GM21515 (cell line): ENCODE measurements at regions not wholly inside any gene's neighbourhood (a gene's known extent, or its start where the extent isn't known, plus 50 kb on each side); places are given as distances from the start of the nearest gene placed in this dataset.
"Not testable (repeated sequence)": the region's sequence is repeated elsewhere in the genome, so short reads cannot be mapped to it uniquely, and the experiment has no call there.

Experiments
- ATAC-seq: cut with Tn5 transposase; IDR thresholded peaks from one replicate; pipeline ENCODE4 v1.9.1; 2021; ENCODE audit not compliant: unreplicated experiment

DNA sequence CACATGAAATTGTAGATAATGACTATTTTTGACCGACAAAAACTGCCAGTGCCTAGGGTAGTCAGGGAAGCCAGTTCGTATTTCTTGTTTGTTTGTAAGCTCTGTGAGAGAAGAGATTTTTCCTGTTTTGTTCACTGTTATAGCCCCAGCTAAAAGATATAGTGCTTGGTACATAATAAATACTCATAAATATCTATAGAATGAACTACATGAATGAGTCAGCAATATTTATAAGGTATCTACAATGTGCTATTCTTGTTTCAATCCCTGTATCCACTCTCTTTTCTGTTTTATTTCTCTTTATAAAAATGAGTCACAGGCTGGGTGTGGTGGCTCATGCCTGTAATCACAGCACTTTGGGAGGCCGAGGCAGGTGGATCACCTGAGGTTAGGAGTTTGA lies 275.6 kb upstream of the FANCL start:
- no peak for ATAC-seq

DNA sequence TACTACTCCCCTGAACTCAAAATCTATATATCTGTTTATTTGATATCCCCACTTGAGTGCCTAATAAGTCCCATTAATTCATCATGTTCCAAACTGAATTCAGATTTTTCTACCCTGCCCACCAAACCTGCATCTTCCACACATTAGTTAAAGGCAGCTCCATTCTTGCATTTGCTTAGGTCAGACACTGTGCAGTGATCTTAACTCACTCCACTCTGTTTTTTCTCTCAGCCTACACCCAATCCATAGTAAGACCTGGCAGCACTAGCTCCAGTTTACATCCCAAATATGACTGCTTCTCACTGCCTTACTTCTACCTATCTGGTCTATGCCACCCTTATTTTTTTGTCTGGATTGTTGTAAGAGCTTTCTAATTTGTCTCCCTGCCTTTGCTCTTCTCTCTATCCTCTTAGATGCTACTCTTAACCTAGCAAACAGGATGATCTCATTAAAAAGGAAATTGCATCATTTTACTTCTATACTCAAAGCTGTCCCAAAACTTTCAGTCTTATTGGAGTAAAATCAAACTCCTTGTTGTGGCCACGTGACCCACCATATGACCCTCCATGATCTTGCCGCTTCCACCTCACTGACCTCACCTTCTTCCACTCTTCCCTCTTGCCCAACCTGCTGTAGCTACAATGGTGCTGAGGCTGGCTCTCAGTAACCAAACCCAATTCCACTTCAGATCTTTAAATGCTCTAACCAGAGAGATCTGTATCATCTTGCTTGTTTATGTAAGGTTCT lies 274.9 kb upstream of the FANCL start:
- ATAC-seq, result no peak

DNA sequence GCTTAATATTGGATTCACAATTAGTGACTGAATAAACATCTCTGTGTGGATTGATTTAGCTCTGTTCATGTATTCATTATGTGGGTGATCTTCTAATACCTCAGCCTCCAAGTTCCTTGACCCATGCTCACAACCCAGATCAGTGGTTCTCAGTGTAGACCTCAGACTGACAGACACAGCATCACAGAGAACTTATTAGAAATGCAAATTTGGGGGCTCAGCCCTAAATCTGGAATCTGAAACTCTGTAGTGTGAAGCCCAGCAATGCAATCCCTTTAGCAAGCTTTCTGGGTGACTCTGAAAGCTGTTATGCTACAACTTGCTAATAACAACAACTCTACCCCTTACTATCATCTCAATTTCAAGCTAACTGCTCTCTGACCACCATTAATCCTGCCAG lies 273.1 kb upstream of the FANCL start:
- ATAC-seq, result peak; percentile 82

DNA sequence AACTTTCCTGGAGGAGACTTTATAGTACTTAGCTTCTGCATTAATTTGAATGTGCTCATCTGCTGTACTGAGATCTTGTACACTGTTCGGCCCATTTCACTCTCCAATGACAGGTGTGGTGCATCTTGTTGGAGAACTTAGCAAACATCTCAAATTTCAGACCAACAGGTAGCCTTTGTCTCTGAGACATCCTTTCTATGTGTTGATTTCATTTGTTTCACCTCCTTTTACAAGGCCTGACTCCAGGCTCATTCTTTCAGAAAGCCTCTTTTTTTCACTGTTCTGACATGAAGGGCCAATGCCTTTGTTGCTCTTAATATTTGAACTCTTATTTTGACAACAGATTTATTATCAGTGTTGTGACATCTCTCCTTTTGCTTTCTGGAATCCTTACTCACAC lies 271.8 kb upstream of the FANCL start:
- no peak for ATAC-seq

DNA sequence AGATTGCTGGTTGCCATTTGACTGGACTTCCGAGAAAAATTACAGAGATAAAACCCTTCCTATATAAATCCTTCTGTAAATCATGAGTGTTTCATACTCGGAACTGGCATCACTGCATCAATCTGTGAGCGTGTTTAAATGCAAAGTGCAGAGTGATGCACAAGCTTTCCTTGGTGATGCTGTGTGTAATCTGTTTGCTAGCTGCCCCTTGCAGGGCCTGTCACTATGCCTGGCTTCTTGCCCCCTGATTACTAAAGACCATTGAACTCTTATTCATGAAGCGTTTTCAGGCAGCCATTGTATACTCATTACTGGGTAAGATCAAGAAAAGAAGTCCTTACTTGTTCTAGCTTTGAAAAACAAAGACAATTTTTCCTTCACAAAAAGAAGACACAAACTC lies 266.9 kb upstream of the FANCL start:
- ATAC-seq, result no peak

DNA sequence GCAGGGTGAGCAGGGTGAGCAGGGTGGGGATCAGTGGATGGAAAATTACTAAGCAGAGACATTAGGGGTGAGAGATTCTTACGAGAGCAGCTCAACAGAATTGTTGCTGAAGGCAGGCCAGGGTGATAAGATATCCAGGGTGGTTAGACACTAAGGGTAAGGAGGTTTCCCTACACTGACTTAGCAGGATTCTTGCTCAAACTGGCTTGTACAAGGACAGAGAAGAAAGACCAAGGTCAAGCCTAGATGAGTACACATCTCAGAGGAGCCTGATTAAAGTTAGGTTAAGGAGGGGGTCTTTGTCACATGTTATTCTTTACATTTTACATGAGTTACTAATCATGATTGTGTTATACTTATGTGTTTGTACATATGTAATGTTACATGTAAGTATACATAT lies 262.8 kb upstream of the FANCL start:
- ATAC-seq, result no peak

DNA sequence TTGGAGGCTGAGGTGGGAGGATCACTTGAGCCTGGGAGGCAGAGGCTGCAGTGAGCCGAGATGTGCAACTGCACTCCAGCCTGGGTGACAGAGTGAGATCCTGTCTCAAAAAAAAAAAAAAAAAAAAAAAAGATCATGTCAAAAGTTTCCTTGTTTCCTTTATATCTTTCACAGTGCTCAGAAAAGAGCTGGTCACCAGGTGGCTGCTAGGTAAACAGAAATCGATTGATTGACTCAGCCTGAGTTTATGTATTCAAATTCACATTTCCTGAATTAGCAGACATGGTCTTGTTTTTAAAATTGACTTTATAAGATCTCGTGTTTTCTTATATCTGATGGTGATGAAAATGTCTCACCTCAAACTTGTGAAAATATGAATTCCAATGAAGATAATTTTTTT lies 261.8 kb upstream of the FANCL start:
- no peak for ATAC-seq

DNA sequence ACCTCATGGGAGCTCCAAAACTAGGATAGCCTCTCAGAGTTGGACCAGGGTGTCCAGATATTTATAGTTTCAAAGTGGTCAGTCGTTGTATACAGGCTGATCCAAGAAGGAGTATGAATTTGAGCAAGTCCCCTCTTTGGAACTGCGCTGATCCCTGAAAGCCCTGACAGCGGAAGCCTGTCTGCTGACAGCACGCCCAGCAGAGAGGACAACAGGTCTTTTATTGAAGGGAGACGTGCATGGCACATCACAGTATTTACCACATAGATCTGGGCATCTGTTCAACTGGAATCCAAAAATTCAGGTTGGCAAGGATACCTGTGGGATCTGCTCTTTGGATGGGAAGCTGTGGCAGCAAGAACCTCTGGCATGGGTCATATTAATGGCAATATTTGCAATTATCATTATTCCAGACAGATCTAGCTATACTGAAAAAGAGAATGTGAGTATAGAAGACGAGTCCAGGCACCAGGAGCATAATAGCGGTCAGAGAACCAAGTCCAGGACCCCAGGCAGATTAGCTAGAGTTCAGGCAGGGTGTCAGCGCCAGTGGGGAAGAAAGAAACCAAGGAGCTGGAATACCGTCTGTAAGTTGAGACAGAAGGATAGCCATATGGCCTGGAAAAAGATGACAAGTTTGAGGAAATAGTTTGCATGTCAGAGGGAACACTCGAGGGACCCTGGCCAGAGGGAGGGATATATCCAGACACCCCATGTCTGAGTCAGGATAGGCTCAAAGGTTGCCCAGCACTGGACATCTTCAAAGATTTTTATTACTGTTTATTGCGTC lies 260.4 kb upstream of the FANCL start:
- ATAC-seq, result no peak

DNA sequence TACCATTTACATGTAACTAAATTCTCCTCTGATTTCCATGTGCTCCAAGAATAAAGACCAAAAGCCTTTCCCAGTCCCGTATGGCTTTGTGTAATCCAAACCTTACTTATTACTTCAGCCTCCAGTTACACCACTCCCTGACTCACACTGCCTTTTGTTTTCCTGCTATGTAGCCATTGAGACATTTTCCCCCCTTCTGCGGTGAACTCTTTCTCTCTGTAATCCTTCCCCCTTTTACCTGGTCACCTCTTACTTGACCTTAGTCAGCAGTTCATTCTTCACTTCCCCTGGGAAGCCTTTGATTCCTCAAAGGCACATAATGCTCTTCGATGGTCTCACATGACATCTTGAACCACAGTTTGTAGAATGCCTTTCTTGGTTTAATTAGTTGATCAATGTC lies 256.0 kb upstream of the FANCL start:
- no peak for ATAC-seq

DNA sequence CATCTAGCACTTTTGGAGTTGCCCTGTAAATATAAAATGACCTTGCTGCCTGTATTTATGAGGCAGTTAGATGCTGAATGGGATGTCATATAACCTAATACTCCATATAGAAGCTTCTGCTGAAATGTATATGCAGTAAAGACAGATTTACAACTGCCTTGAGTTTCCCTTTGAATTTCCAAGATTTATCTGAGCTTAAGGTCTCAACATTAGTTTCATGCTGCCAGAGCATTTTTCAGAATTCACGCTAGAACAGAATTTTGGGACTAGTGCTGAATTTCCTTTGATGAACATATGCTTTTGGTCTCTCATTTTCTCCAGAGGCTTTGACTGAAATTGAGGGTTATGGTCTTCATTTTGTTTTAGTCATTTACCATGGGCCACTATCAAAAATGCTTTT lies 254.7 kb upstream of the FANCL start:
- ATAC-seq, result no peak

DNA sequence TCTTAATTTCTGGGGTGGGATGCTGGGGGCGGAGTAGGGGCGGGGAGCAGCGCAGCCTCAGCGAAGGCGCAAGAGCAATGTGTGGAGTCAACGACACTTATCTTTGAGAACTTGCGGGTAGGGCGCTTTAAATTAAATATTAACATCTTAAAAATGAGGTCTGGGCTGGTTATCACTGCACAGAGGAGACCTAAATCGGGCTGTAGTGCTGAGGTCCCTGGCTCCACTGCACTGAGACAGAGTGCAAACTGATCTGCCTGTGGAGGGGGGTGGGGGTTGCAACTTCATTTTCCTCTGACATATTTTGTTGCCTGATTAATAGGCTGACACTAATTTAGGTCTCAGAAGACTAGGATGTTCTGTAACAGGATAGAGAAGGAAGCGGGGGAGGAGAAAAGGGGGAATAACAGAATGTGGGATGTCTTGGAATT lies 253.0 kb upstream of the FANCL start:
- no peak for ATAC-seq

DNA sequence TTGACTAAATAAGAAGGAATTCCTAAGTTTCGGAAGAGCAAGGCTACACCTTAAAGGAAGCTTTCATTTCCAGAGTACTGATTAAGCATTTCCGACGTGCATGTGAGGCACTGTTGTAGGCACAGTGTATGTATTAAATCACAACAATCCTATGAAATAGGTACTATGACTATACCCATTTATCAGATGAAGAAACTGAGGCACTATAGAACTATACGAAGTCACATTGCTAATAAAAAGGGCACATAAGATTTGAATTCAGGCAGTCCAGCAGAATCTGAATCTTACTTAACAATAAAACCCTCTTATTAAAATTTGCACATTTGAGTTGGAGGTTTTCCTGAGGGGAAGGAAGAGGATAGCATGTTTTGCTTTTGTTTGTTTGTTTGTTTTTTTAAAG lies 243.5 kb upstream of the FANCL start:
- no peak for ATAC-seq

DNA sequence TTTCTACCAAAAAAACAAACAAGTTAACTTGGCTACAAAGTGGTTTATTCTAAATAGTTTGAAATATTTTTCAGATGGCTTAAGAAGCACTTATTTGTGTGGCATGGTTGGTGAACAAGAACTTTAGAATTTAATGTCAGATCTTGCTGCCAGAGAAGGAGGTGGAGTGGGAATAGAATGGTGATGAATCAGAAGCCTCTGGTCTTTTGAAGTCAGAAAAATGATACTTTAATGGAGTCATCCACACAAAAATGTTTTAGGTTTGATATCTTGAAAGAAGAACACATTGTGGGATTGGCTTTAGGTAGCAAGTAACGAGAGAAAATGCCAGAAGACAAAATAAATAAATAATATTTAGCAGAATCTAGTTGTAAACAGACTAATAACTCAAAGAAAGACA lies 243.1 kb upstream of the FANCL start:
- no peak for ATAC-seq

DNA sequence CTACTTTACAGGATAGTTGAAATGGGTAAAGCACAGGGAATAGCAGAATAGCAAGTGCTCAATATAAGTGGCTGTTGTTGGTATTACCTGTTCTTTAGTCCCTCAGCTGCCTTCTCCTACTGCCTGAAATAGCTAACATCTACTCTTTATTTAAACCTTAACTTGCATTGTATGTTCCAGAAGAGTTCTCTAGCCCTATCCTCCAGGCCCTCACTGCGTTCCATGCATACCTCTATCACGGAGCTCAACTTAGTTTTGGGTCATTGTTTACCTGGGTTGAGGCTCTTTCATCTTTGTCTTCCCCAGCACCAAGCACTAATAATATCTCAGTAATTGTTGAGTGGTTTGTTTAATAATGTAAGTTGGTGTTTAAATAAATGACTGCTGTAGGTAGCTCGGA lies 242.2 kb upstream of the FANCL start:
- ATAC-seq, result no peak

DNA sequence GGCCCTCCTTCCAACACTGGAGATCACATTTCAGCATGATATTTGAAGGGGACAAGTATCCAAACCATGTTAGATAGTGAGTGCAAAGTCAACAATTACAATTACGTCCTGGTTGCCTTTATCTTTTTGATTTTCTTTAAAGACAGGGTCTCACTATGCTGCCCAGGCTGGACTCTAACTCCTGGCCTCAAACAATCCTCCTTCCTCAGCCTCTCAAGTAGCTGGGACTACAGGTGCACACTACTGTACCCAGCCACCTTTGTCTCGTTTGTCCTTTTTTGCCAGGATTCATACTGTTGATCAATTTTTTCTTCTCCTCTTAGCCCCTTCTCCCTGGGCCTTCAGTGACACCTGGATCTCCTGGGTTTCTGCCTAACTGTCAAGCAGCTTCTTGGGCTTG lies 240.5 kb upstream of the FANCL start:
- no peak for ATAC-seq

DNA sequence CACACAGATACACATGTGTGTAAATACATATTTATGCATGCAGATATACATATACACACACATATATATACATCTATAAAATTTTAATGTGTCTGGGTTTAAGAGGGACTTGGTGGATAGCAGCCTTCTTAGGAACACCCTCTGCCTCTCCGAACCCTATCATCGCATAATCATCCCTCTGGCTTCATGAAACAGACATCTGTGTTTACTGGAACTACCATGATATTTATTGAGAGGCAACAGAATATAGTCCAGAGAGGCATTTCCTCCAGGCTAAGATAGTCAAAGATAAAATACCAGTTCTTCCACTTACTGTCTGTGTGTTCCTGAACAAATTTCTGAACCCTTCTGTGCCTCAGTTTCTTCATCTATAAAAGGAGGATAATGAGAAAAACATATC lies 239.0 kb upstream of the FANCL start:
- ATAC-seq, result no peak

DNA sequence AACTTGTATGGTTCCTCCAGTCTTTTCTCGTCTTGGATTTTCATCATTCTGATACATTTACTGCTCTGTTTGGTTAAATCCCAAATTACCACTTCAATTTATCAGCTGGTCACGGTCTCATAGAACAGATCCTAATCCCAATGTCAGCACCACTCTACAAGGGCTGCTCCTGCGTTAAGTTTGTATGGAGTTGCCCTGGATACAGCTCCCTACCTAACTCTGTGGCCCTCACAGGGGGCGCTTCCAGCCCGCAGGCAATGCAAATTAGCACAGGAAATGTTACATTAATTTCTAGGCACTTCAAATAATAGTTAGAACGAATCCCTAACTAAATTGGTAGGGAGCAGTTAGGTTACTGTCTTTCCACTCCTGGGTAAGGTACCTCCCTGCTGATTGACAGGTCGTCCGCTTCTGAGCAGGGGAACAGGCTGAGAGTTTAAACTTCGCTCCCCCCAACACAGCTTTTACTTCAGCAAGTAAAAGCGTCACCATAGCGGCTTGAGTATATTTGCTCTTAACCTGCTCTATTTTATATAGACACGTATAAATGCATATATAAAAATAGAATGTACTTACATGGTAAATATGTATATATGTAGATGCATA lies 238.5 kb upstream of the FANCL start:
- ATAC-seq, result no peak

DNA sequence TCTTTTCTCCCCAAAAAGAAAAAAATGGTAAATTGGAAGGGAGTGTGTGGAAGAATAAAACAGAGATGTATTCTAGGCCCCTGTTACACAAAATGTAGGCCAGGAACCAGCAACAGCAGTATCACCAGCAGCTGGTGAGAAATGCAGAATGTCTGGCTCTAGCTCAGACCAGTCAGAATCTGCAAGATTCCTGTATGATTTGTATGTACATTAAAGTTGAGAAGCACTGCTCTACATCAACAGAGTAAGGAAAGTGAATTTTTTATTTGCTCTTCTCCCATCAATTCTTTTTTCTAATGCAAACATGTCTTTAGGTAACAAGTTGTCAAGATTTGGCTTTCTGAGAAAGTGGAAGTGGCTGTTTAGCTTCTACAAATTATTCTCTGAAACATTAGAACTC lies 235.4 kb upstream of the FANCL start:
- ATAC-seq, result no peak

DNA sequence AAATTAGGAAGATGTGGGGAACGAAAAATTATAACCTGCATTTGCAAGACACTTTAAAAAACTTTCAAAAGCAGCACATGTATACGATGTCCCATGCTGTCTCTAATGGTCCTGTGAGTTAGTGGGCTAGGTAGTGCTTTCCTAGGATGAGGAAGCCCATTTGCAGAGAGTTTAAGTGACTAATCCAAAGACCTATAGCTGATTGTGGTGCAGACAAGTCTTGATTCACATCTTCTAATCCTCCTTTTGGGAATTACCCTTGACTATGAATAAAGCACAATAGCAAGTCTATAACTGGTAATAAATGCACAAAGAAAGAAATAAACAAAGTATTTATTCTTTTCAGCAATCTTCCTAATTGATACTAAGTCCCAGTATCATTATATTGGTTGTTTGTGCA lies 234.6 kb upstream of the FANCL start:
- no peak for ATAC-seq

DNA sequence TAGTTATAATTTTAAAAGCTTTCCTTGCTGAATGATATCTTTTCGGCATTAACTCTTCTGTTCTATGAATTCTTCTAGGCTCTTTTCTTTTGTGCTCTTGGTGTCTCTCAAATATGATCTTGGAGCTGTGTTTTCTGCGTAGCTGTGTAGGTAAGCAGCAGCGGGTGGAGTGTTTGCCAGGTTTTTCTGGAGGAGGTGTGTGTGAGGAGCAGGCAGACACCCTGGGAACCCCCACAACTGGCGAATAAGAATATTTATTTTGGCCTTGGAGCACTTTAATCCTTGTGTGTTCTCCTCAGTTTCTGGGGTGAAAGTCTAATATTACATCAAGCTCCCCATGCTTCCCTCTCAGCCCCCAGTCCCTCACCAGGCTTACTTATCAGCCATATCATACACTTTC lies 232.0 kb upstream of the FANCL start:
- no peak for ATAC-seq

DNA sequence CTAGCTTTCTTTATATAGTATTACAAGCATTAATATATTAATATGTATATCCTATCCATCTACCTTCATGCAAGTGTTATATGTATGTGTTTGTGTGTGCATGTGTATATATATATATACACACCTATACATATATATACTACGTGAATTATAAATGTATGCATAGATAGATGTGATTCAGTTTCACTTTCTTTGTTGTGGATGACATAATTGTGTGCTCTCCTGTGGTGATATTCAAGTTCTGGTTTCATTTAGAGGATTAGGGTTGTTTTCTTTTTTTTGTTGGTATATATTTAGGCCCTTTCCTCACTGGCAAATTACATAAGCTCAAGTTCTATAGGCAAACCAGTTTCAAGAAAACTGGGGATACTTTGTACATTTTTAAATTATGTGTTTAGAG lies 225.7 kb upstream of the FANCL start:
- ATAC-seq, result peak; percentile 61

DNA sequence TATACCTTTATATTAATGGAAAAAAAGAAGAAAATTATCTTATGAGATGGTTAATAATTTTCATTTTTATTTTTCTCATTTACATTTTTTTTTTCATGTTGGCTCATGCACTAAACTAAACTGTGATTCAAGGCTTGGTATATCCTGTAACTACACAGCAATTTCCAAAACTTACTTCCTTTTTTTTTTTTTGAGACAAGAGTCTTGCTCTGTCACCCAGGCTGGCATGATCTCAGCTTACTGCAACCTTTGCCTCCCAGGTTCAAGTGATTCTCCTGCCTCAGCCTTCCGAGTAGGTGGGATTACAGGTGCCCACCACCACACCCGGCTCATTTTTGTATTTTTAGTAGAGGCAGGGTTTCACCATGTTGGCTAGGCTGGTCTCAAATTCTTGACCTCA lies 224.9 kb upstream of the FANCL start:
- ATAC-seq, result not testable (repeated sequence)
